GM18951 (cell line): ENCODE measurements at regions not wholly inside any gene's neighbourhood (a gene's known extent, or its start where the extent isn't known, plus 50 kb on each side); places are given as distances from the start of the nearest gene placed in this dataset.

Source experiments
- POLR2A ChIP-seq: IDR thresholded peaks from 4 replicates; pipeline ENCODE4 v1.6.1; 2011; ENCODE audit warnings: mild to moderate bottlenecking; ENCODE audit not compliant: insufficient read length, insufficient read depth; ENCODE audit errors: extremely low read depth
- in situ Hi-C: fragments of 300-500 bp; cut with MboI; formaldehyde crosslinking; loops from one replicate; pipeline ENCODE4 v1.12.0; 2022; ENCODE audit warnings: low sequenced_read_pairs, mixed read lengths, inconsistent platforms; ENCODE audit not compliant: unreplicated experiment

- TF ChIP-seq POLR2A = no peak
- in situ Hi-C loops = no loop called here
Observed at GRCh38 chr4:58254291-58254690, 1144.1 kb upstream of the IGFBP7 start.

- in situ Hi-C loops = no loop called here
- no peak for TF ChIP-seq POLR2A
Observed at GRCh38 chr4:58252656-58253055, 1142.5 kb upstream of the IGFBP7 start.

- TF ChIP-seq POLR2A = no peak
- in situ Hi-C loops = no loop called here
Observed at GRCh38 chr4:58247792-58248191, 1137.6 kb upstream of the IGFBP7 start.

GRCh38 chr4:58225460-58225859 lies 1115.3 kb upstream of the IGFBP7 start:
- in situ Hi-C loops = no loop called here
- TF ChIP-seq POLR2A = no peak

GRCh38 chr4:58219179-58219578 lies 1109.0 kb upstream of the IGFBP7 start:
- in situ Hi-C loops = no loop called here
- TF ChIP-seq POLR2A = no peak

GRCh38 chr4:58216461-58216860 lies 1106.3 kb upstream of the IGFBP7 start:
- TF ChIP-seq POLR2A = no peak

GRCh38 chr4:58214376-58214775 lies 1104.2 kb upstream of the IGFBP7 start:
- in situ Hi-C loops = no loop called here
- TF ChIP-seq POLR2A = no peak

More at GRCh38 chr4:58216461-58216860, 1106.3 kb upstream of the IGFBP7 start:
- in situ Hi-C loops = no loop called here

- TF ChIP-seq POLR2A = no peak
- in situ Hi-C loops = no loop called here
Observed at GRCh38 chr4:58209551-58209950, 1099.4 kb upstream of the IGFBP7 start.

- in situ Hi-C loops = no loop called here
- TF ChIP-seq POLR2A = no peak
Observed at GRCh38 chr4:58209001-58209400, 1098.8 kb upstream of the IGFBP7 start.

- in situ Hi-C loops = no loop called here
Observed at GRCh38 chr4:58205446-58206235, 1095.5 kb upstream of the IGFBP7 start.

GRCh38 chr4:58192217-58192616 lies 1082.0 kb upstream of the IGFBP7 start:
- TF ChIP-seq POLR2A = no peak
- in situ Hi-C loops = no loop called here

More at GRCh38 chr4:58205446-58206235, 1095.5 kb upstream of the IGFBP7 start:
- TF ChIP-seq POLR2A = no peak

- in situ Hi-C loops = no loop called here
Observed at GRCh38 chr4:58191109-58191508, 1080.9 kb upstream of the IGFBP7 start.

GRCh38 chr4:58188316-58188715 lies 1078.1 kb upstream of the IGFBP7 start:
- no peak for TF ChIP-seq POLR2A
- in situ Hi-C loops = no loop called here

More at GRCh38 chr4:58191109-58191508, 1080.9 kb upstream of the IGFBP7 start:
- TF ChIP-seq POLR2A = no peak

- in situ Hi-C loops = no loop called here
- no peak for TF ChIP-seq POLR2A
Observed at GRCh38 chr4:58175024-58175423, 1064.8 kb upstream of the IGFBP7 start.
